ENCODE measurements at regions not wholly inside any gene's neighbourhood (a gene's known extent, or its start where the extent isn't known, plus 50 kb on each side); places are given as distances from the start of the nearest gene placed in this dataset.
"Not testable (repeated sequence)": the region's sequence is repeated elsewhere in the genome, so short reads cannot be mapped to it uniquely, and the experiment has no call there.

GRCh38 chr10:4230036-4230435, 445.0 kb upstream of the KLF6 start:
- H3K4me1 ChIP-seq: no peaks in the 10 kb centered on the region
- H3K27me3 ChIP-seq: no peaks in the 10 kb centered on the region
- H3K4me3 ChIP-seq (ENCODE audit: low read depth, low read length): no peak overlapping the region
- TF ChIP-seq CTCF (IDR thresholded peaks at IDR 0.05; ENCODE audit: low read depth, low read length): no peak
- H3K9me3 ChIP-seq: no peaks in the 10 kb centered on the region
- DNase-seq: no peak
- H3K36me3 ChIP-seq: no peaks in the 10 kb centered on the region

- TF ChIP-seq CTCF (IDR thresholded peaks at IDR 0.05; ENCODE audit: low read depth, low read length): no peak
- no peaks in the 10 kb centered on the region for H3K27me3 ChIP-seq
- DNase-seq: no peak
Measured at GRCh38 chr10:4229106-4229505, 444.1 kb upstream of the KLF6 start.

GRCh38 chr10:4227586-4227985, 442.6 kb upstream of the KLF6 start:
- H3K4me1 ChIP-seq: no peaks in the 10 kb centered on the region
- no peak for DNase-seq
- no peaks in the 10 kb centered on the region for H3K9me3 ChIP-seq
- H3K36me3 ChIP-seq: no peaks in the 10 kb centered on the region
- no peak for TF ChIP-seq CTCF (IDR thresholded peaks at IDR 0.05; ENCODE audit: low read depth, low read length)
- no peaks in the 10 kb centered on the region for H3K27me3 ChIP-seq
- H3K4me3 ChIP-seq (ENCODE audit: low read depth, low read length): no peak overlapping the region

More at GRCh38 chr10:4229106-4229505, 444.1 kb upstream of the KLF6 start:
- Histone ChIP-seq H3K4me3 (ENCODE audit: low read depth, low read length) (no peak overlapping the region), H3K36me3 (no peaks in the 10 kb centered on the region), H3K9me3 (no peaks in the 10 kb centered on the region), H3K4me1 (no peaks in the 10 kb centered on the region)

GRCh38 chr10:4226941-4227540, 442.0 kb upstream of the KLF6 start:
- TF ChIP-seq CTCF (IDR thresholded peaks at IDR 0.05; ENCODE audit: low read depth, low read length): no peak
- H3K4me1 ChIP-seq: no peaks in the 10 kb centered on the region
- H3K4me3 ChIP-seq (ENCODE audit: low read depth, low read length): no peak overlapping the region
- no peaks in the 10 kb centered on the region for H3K36me3 ChIP-seq
- no peak for DNase-seq
- no peaks in the 10 kb centered on the region for H3K27me3 ChIP-seq
- no peaks in the 10 kb centered on the region for H3K9me3 ChIP-seq

- H3K27me3 ChIP-seq: no peaks in the 10 kb centered on the region
- no peak for DNase-seq
- no peaks in the 10 kb centered on the region for H3K36me3 ChIP-seq
- H3K4me3 ChIP-seq (ENCODE audit: low read depth, low read length): no peak overlapping the region
- TF ChIP-seq CTCF (IDR thresholded peaks at IDR 0.05; ENCODE audit: low read depth, low read length): no peak
- H3K9me3 ChIP-seq: no peaks in the 10 kb centered on the region
- H3K4me1 ChIP-seq: no peaks in the 10 kb centered on the region
Measured at GRCh38 chr10:4224178-4224577, 439.2 kb upstream of the KLF6 start.

- not testable (repeated sequence) for DNase-seq; H3K36me3 ChIP-seq; H3K4me3 ChIP-seq (ENCODE audit: low read depth, low read length); H3K9me3 ChIP-seq; H3K27me3 ChIP-seq; H3K4me1 ChIP-seq
Measured at GRCh38 chr10:4221310-4221709, 436.3 kb upstream of the KLF6 start.

GRCh38 chr10:4219901-4220300, 434.9 kb upstream of the KLF6 start:
- DNase-seq: no peak
- H3K4me3 ChIP-seq (ENCODE audit: low read depth, low read length): no peak overlapping the region
- no peaks in the 10 kb centered on the region for H3K9me3 ChIP-seq
- no peaks in the 10 kb centered on the region for H3K27me3 ChIP-seq
- H3K4me1 ChIP-seq: peaks cover 6% of the 10 kb centered on the region
- TF ChIP-seq CTCF (IDR thresholded peaks at IDR 0.05; ENCODE audit: low read depth, low read length): no peak
- no peaks in the 10 kb centered on the region for H3K36me3 ChIP-seq
